Activated CD4-positive, alpha-beta T cell treated with anti-CD3 and anti-CD28 coated beads, Interleukin-2, Interleukin-4, amounts not matched to agents 100 ng/mL and 50 ng/mL, durations not matched to agents 16 hours and 8 hours (primary cell): ENCODE measurements at regions not wholly inside any gene's neighbourhood (a gene's known extent, or its start where the extent isn't known, plus 50 kb on each side); places are given as distances from the start of the nearest gene placed in this dataset.
"Not testable (repeated sequence)": the region's sequence is repeated elsewhere in the genome, so short reads cannot be mapped to it uniquely, and the experiment has no call there.

Experiments used
- DNase-seq: peaks from one replicate; pipeline ENCODE4 v3.0.0-alpha.2; 2020; ENCODE audit warnings: low spot score

DNA sequence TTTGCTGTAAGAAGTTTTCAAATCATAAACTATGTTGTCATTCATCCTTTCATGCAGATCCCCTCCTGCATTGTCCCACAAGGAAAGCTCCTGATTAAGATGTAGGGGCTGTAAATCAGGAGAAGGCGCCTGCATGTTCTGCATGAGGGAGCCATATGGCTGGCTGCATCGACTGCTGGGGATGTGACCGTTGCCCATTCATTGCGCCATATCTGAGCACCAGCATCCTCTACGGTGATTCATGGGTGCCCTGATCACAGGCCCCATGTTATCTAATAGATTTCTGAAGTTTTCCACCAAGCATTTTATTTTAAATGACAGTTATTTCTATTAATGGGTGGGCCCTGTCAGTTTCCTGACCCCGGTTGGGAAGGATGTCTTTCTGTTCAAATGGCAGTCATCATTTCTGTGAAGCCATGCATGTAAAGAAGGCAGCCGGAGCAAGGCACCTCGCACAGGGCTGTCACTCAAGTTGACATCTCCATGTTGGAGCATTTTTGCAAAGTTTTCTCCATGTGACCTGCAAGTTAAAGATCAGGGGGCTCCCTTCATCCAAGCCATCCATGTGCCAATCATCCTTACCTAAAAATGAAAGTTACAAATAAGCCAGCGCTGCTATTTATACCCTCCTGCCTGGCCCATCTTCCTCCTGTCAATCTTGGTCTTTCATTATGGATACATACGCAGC is 128.8 kb downstream of the TEX36 start:
- DNase-seq: no peak

- DNase-seq: no peak
Observed at GRCh38 chr10:125553091-125553490, 129.9 kb downstream of the TEX36 start.

DNA sequence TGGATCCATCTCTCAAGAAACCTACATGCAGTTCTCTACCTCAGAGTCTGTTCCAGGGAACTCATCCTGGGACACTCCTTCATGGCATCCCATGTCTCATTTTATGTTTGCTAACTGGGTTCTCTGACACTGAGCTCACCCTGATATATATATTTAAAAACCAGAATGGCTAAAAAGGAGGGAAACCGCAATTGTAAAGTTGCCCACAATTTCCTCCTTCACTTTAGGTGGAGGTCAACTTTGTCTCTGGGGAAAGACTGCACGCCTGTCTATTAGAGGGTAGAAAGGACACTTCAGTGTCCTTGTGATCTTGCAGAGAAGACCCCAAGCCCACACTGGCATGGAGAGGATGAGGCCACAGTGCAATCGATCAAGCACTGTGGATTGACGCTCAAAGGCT is 131.7 kb downstream of the TEX36 start:
- no peak for DNase-seq

GRCh38 chr10:125550362-125550761 is 132.6 kb downstream of the TEX36 start:
- DNase-seq: no peak

DNA sequence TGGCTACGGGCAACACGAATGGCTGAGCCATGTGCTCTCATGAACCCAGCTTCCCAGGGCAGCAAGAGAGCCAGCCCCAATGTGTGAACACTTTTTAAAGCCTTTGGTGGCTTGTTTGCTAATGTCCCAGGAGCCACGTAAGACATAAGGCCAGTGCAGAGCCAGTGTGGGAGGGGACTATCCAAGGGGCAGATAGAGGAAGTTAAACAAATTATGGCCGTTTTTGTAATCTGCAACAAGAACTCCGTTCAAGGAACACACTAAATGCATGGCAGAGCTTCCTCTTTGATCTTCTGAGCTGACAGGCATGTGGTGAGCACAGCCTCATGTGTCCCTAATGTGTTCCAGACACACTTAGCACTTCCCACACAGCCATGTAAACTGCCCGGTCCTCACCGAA is 133.3 kb downstream of the TEX36 start:
- no peak for DNase-seq

DNA sequence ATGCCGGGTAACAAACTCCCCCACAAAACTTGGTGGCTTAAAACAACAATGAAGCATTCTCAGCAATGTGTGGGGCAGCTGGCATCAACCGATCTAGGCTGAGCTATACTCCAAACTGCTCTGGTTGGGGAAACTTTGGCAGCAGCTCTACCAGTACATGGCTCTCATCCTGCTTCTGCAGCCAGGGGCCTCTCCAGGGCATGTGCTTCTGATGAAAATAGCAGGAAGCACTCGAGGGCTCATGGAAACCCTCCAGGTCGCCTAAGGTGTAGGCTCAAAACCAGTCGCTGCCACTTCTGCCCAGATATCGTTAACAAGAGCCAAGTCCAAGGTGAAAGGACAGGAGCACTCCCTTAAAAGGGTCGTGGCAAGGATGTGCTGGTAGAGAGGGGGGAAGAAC is 134.1 kb downstream of the TEX36 start:
- no peak for DNase-seq

- DNase-seq: no peak
Observed at GRCh38 chr10:125548356-125548755, 134.6 kb downstream of the TEX36 start.

DNA sequence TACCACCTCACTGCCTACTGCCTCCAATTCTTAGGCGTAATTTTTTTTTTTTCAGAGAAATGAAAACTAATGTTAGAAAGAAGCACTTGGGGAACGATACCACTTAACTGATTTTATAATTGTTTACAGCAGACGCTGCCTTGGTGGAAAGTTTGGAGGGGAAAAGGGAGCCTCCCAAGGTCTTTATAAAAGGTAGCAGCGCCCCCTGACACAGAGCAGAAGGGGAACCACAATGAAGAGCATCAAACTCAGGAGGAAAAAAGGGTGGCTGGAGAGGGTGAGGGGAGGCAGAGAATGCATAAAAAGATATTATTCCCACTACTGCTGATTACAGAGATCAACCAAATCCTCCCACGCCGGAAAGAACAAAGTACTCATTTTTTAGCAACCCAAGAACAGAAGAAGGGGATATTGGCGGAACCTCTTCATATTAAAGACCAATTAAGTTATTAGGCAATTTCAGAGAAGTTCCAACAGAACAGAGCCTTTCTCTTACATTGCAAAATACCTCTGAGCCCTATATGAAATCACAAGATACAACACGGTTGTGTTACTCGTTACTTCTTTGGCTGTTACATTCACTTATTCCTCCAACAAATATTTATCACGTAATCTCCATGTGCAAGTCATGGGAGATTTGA is 135.8 kb downstream of the TEX36 start:
- DNase-seq: no peak

GRCh38 chr10:125543796-125544195 is 139.2 kb downstream of the TEX36 start:
- DNase-seq: no peak

- DNase-seq: no peak
Observed at GRCh38 chr10:125538947-125539731, 143.8 kb downstream of the TEX36 start.

DNA sequence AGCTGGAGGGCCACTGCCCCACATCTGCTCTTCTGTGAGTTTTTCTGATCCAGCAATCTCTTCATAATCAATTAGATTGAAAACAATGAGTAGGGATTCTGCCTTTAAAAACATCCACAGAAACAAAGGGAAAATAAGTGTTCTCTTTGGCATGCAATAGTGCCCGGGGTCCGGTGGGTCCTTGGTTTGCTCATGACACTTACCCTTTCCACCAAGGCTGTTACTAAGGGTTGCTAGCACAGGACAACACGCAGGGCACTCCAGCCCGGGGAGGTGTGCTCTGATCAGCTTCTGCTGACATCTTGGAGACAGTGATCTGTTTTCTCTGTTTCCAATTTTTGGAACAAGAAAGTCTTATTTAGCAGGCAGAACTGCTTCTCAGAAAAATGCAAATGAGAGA is 146.7 kb downstream of the TEX36 start:
- DNase-seq: no peak

GRCh38 chr10:125535559-125535958 is 147.4 kb downstream of the TEX36 start:
- DNase-seq: no peak

DNA sequence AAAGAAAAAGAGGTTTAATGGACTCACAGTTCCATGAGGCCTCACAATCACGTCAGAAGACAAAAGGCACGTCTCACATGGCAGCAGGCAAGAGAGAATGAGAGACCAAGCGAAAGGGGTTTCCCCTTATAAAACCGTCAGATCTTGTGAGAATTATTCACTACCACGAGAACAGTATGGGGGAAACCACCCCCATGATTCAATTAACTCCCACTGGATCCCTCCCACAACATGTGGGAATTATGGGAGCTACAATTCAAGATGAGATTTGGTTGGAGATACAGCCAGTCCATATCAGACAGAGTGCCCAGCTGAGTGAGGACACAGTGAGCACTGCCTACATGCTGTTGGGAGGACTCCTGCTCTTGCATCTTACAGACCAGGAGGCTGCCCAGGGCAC is 148.4 kb downstream of the TEX36 start:
- no peak for DNase-seq

- DNase-seq: no peak
Observed at GRCh38 chr10:125533866-125534265, 149.1 kb downstream of the TEX36 start.

DNA sequence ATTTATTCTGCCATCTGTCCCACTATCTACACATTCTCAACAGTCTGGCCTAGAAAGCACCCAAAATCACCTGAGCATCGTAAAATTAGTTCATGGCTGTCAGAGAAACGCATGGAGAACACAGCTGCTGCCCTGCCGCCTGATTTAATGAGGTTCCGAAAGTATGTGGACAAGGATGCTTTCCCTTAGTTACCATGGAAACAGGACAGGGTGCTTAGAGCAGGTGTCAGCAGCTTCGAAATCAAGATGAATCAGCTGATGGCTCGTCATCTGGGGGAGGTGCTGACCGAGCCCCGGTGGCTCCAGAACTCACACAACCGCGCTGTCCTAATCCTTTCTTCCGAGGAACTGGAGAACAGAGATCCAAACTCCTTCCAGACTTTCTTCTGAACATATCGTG is 151.5 kb downstream of the TEX36 start:
- DNase-seq: no peak

DNA sequence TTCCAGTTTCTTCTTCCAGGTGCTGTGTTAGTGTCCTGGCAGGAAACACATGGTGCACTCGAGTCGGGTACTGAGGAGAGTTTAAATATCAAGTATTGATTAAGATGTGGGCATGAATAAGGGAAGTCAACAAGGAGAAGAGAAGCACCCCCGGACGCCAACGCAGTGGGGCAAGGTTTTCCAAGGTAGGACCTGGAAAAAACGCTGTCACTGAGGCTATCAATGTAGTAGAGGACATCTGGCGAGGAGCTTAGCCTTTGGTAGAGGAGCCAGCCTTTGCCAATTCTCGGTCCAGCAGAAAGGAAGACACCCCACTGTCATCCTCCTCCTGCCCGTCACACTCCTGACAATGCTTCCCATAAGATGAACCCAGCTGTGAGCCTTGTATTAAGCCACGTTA is 159.6 kb downstream of the TEX36 start:
- DNase-seq: no peak

- DNase-seq: peak; percentile 30
Observed at GRCh38 chr10:125521721-125522680, 161.0 kb downstream of the TEX36 start.

DNA sequence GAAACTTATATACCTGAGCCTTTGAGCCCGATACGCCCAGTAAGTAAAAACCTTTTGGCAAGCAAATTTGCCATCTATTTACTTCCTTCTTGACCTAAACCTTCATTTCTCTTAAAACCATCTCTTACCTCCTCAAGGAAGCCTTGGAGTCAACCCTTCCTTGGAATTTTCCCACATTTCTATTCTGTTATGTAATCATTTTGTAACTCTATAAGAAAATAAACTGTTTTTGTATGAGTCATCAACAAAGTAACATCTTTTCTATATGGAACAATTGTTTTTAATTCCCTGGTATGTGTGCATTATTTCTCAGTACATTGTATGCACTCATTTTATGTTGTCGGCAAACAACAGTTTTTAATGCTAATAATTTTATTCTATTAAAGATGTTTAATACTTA is 162.0 kb downstream of the TEX36 start:
- DNase-seq: no peak

GRCh38 chr10:125518397-125518796 is 164.6 kb downstream of the TEX36 start:
- not testable (repeated sequence) for DNase-seq

- no peak for DNase-seq
Observed at GRCh38 chr10:125515571-125515970, 167.4 kb downstream of the TEX36 start.

- no peak for DNase-seq
Observed at GRCh38 chr10:125514206-125515162, 168.5 kb downstream of the TEX36 start.
